GM18499 (cell line): ENCODE measurements at regions not wholly inside any gene's neighbourhood (a gene's known extent, or its start where the extent isn't known, plus 50 kb on each side); places are given as distances from the start of the nearest gene placed in this dataset.
"Not testable (repeated sequence)": the region's sequence is repeated elsewhere in the genome, so short reads cannot be mapped to it uniquely, and the experiment has no call there.

Source experiments
- ATAC-seq: cut with Tn5 transposase; IDR thresholded peaks from one replicate; pipeline ENCODE4 v1.9.1; 2021; ENCODE audit warnings: moderate number of reproducible peaks; ENCODE audit not compliant: insufficient read depth, unreplicated experiment

- ATAC-seq: no peak
Observed at GRCh38 chr15:87563869-87564268, 692.7 kb downstream of the NTRK3 start.

- ATAC-seq: no peak
Observed at GRCh38 chr15:87562203-87562602, 694.3 kb downstream of the NTRK3 start.

GRCh38 chr15:87561641-87562040, 694.9 kb downstream of the NTRK3 start:
- ATAC-seq: no peak

GRCh38 chr15:87557881-87558280, 698.7 kb downstream of the NTRK3 start:
- ATAC-seq: no peak

- no peak for ATAC-seq
Observed at GRCh38 chr15:87556886-87557285, 699.7 kb downstream of the NTRK3 start.

- no peak for ATAC-seq
Observed at GRCh38 chr15:87549860-87550259, 706.7 kb downstream of the NTRK3 start.

- no peak for ATAC-seq
Observed at GRCh38 chr15:87549296-87549695, 707.2 kb downstream of the NTRK3 start.

GRCh38 chr15:87548590-87548989, 707.9 kb downstream of the NTRK3 start:
- ATAC-seq: not testable (repeated sequence)

- ATAC-seq: no peak
Observed at GRCh38 chr15:87547470-87548181, 708.9 kb downstream of the NTRK3 start.

- no peak for ATAC-seq
Observed at GRCh38 chr15:87538327-87538834, 718.2 kb downstream of the NTRK3 start.

GRCh38 chr15:87537295-87537694, 719.2 kb downstream of the NTRK3 start:
- no peak for ATAC-seq

GRCh38 chr15:87533637-87534036, 722.9 kb downstream of the NTRK3 start:
- ATAC-seq: not testable (repeated sequence)

- no peak for ATAC-seq
Observed at GRCh38 chr15:87528873-87529272, 727.7 kb downstream of the NTRK3 start.

- ATAC-seq: no peak
Observed at GRCh38 chr15:87527875-87528274, 728.7 kb downstream of the NTRK3 start.

GRCh38 chr15:87527416-87527815, 729.1 kb downstream of the NTRK3 start:
- ATAC-seq: no peak

GRCh38 chr15:87523516-87523915, 733.0 kb downstream of the NTRK3 start:
- ATAC-seq: no peak

GRCh38 chr15:87522997-87523396, 733.5 kb downstream of the NTRK3 start:
- no peak for ATAC-seq

GRCh38 chr15:87518957-87519356, 737.6 kb downstream of the NTRK3 start:
- ATAC-seq: no peak

GRCh38 chr15:87508086-87508485, 748.5 kb downstream of the NTRK3 start:
- ATAC-seq: no peak

GRCh38 chr15:87502173-87502572, 754.4 kb downstream of the NTRK3 start:
- ATAC-seq: no peak

GRCh38 chr15:87500240-87500639, 756.3 kb downstream of the NTRK3 start:
- ATAC-seq: no peak

GRCh38 chr15:87498560-87498959, 758.0 kb downstream of the NTRK3 start:
- no peak for ATAC-seq
